ENCODE measurements at regions not wholly inside any gene's neighbourhood (a gene's known extent, or its start where the extent isn't known, plus 50 kb on each side); places are given as distances from the start of the nearest gene placed in this dataset.

GRCh38 chr7:96786998-96787395 lies 77.4 kb upstream of the SEM1 start:
- H3K4me1 ChIP-seq, result no peaks in the 10 kb centered on the region
- no peak overlapping the region for H3K27ac ChIP-seq
- no peak for TF ChIP-seq CTCF (IDR thresholded peaks at IDR 0.05)
- no peaks in the 10 kb centered on the region for H3K27me3 ChIP-seq
- H3K36me3 ChIP-seq, result no peaks in the 10 kb centered on the region
- ATAC-seq, result no peak
- H3K9me3 ChIP-seq, result no peaks in the 10 kb centered on the region
- no peak for FAIRE-seq
- H3K4me3 ChIP-seq, result no peak overlapping the region
- intact Hi-C loops (cut with DNase I), result no loop called here
- no peak for DNase-seq

- Histone ChIP-seq H3K36me3 (no peaks in the 10 kb centered on the region), H3K4me1 (no peaks in the 10 kb centered on the region), H3K27me3 (no peaks in the 10 kb centered on the region), H3K4me3 (no peak overlapping the region), H3K27ac (no peak overlapping the region), H3K9me3 (no peaks in the 10 kb centered on the region)
- DNase-seq (no peak), ATAC-seq (no peak), FAIRE-seq (no peak)
- intact Hi-C loops (cut with DNase I), result no loop called here
- no peak for TF ChIP-seq CTCF (IDR thresholded peaks at IDR 0.05)
Measured at GRCh38 chr7:96789914-96790313, 80.3 kb upstream of the SEM1 start.

GRCh38 chr7:96792115-96792514 lies 82.5 kb upstream of the SEM1 start:
- DNase-seq (no peak), FAIRE-seq (no peak), ATAC-seq (no peak)
- Histone ChIP-seq H3K4me3 (no peak overlapping the region), H3K27ac (no peak overlapping the region), H3K27me3 (no peaks in the 10 kb centered on the region), H3K4me1 (no peaks in the 10 kb centered on the region), H3K9me3 (no peaks in the 10 kb centered on the region), H3K36me3 (no peaks in the 10 kb centered on the region)
- 43 to 54% methylated on average over 2 of the region's 2 CpGs for WGBS, 2 donors
- intact Hi-C loops (cut with DNase I), result no loop called here
- TF ChIP-seq CTCF (IDR thresholded peaks at IDR 0.05), result no peak

- H3K9me3 ChIP-seq, result no peaks in the 10 kb centered on the region
- intact Hi-C loops (cut with DNase I), result no loop called here
- no peaks in the 10 kb centered on the region for H3K4me1 ChIP-seq
- no peak overlapping the region for H3K27ac ChIP-seq
- FAIRE-seq (no peak), ATAC-seq (no peak), DNase-seq (no peak)
- 82% methylated on average over 2 of the region's 2 CpGs for WGBS, 2 donors
- no peak overlapping the region for H3K4me3 ChIP-seq
- H3K27me3 ChIP-seq, result no peaks in the 10 kb centered on the region
- H3K36me3 ChIP-seq, result no peaks in the 10 kb centered on the region
- no peak for TF ChIP-seq CTCF (IDR thresholded peaks at IDR 0.05)
Measured at GRCh38 chr7:96794063-96794462, 84.4 kb upstream of the SEM1 start.

GRCh38 chr7:96800122-96800521 lies 90.5 kb upstream of the SEM1 start:
- Histone ChIP-seq H3K9me3 (no peaks in the 10 kb centered on the region), H3K36me3 (no peaks in the 10 kb centered on the region), H3K4me1 (no peaks in the 10 kb centered on the region), H3K4me3 (no peak overlapping the region), H3K27ac (no peak overlapping the region), H3K27me3 (peaks cover 0 to 8% (median 0%) of the 10 kb centered on the region in 4 donors)
- TF ChIP-seq CTCF (IDR thresholded peaks at IDR 0.05), result no peak
- ATAC-seq (no peak), DNase-seq (no peak), FAIRE-seq (no peak)
- 69 to 77% methylated on average over 3 of the region's 3 CpGs for WGBS, 2 donors
- intact Hi-C loops (cut with DNase I), result no loop called here
